Right kidney (tissue), 1 donor: ENCODE measurements at regions not wholly inside any gene's neighbourhood (a gene's known extent, or its start where the extent isn't known, plus 50 kb on each side); places are given as distances from the start of the nearest gene placed in this dataset.
"Not testable (repeated sequence)": the region's sequence is repeated elsewhere in the genome, so short reads cannot be mapped to it uniquely, and the experiment has no call there.

Source experiments
- DNase-seq: peaks from one replicate; pipeline ENCODE4 v3.0.0-alpha.2; 2016

GRCh38 chr3:75242012-75242735, 422.0 kb upstream of the FRG2C start:
- DNase-seq: no peak

GRCh38 chr3:75248974-75249373, 415.2 kb upstream of the FRG2C start:
- no peak for DNase-seq

- no peak for DNase-seq
Measured at GRCh38 chr3:75254685-75255084, 409.4 kb upstream of the FRG2C start.

GRCh38 chr3:75258825-75259683, 405.1 kb upstream of the FRG2C start:
- not testable (repeated sequence) for DNase-seq

GRCh38 chr3:75260975-75261374, 403.2 kb upstream of the FRG2C start:
- not testable (repeated sequence) for DNase-seq

- no peak for DNase-seq
Measured at GRCh38 chr3:75262661-75263060, 401.5 kb upstream of the FRG2C start.

GRCh38 chr3:75265897-75266296, 398.2 kb upstream of the FRG2C start:
- no peak for DNase-seq

- not testable (repeated sequence) for DNase-seq
Measured at GRCh38 chr3:75268576-75268975, 395.6 kb upstream of the FRG2C start.

GRCh38 chr3:75272237-75272636, 391.9 kb upstream of the FRG2C start:
- DNase-seq: not testable (repeated sequence)

- DNase-seq: no peak
Measured at GRCh38 chr3:75272691-75273090, 391.4 kb upstream of the FRG2C start.

GRCh38 chr3:75285531-75286148, 378.5 kb upstream of the FRG2C start:
- DNase-seq: not testable (repeated sequence)

GRCh38 chr3:75288972-75289574, 375.1 kb upstream of the FRG2C start:
- DNase-seq: not testable (repeated sequence)

- DNase-seq: peak; percentile 36
Measured at GRCh38 chr3:75294124-75294523, 370.0 kb upstream of the FRG2C start.

- no peak for DNase-seq
Measured at GRCh38 chr3:75295013-75295412, 369.1 kb upstream of the FRG2C start.

- no peak for DNase-seq
Measured at GRCh38 chr3:75296858-75297257, 367.3 kb upstream of the FRG2C start.

- no peak for DNase-seq
Measured at GRCh38 chr3:75300606-75301005, 363.5 kb upstream of the FRG2C start.

- DNase-seq: not testable (repeated sequence)
Measured at GRCh38 chr3:75301050-75301449, 363.1 kb upstream of the FRG2C start.

- no peak for DNase-seq
Measured at GRCh38 chr3:75303741-75304140, 360.4 kb upstream of the FRG2C start.

GRCh38 chr3:75305901-75306300, 358.2 kb upstream of the FRG2C start:
- no peak for DNase-seq

- DNase-seq: not testable (repeated sequence)
Measured at GRCh38 chr3:75311306-75311705, 352.8 kb upstream of the FRG2C start.

- not testable (repeated sequence) for DNase-seq
Measured at GRCh38 chr3:75312469-75312868, 351.7 kb upstream of the FRG2C start.

GRCh38 chr3:75319776-75320175, 344.4 kb upstream of the FRG2C start:
- DNase-seq: not testable (repeated sequence)

GRCh38 chr3:75320369-75320768, 343.8 kb upstream of the FRG2C start:
- DNase-seq: no peak
